HEK293 (cell line): ENCODE measurements at regions not wholly inside any gene's neighbourhood (a gene's known extent, or its start where the extent isn't known, plus 50 kb on each side); places are given as distances from the start of the nearest gene placed in this dataset.

ENCODE experiments used
- KLF9 ChIP-seq: fragments of 450-650 bp; formaldehyde crosslinking; IDR thresholded peaks from 2 replicates; pipeline ENCODE4 v1.5.1; 2016; ENCODE audit warnings: missing biosample characterization, missing genetic modification characterization, low read depth
- ZNF221 ChIP-seq: fragments of 450-650 bp; formaldehyde crosslinking; IDR thresholded peaks from 2 replicates; pipeline ENCODE4 v1.5.1; 2017; ENCODE audit warnings: missing biosample characterization, missing genetic modification characterization, borderline replicate concordance
- TF ChIP-seq, protein P1 (sequence below): fragments of 450-650 bp; formaldehyde crosslinking; IDR thresholded peaks from 2 replicates; pipeline ENCODE4 v1.5.1; 2016; ENCODE audit warnings: missing biosample characterization, missing genetic modification characterization

DNA sequence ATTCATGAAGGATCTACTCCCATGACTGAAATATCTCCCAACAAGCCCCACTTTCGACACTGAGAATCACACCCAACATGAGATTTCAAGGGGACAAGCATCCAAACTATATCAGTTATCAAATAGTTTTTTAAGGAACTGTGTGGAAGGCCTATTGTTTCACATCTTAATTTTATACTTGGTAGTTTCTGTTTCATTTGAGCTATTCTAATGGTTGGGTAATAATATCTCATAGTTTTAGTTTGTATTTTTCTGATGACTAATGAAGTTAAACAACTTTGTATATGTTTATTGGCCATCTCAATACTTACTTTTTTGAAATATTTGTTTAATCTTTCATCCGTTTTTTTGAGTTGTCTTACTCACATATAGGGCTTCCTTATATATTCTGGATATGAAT, 135.0 kb downstream of the SCG2 start:
- TF ChIP-seq ZNF221 (tag by site-specific recombination), result no peak
- TF ChIP-seq, protein P1, sequence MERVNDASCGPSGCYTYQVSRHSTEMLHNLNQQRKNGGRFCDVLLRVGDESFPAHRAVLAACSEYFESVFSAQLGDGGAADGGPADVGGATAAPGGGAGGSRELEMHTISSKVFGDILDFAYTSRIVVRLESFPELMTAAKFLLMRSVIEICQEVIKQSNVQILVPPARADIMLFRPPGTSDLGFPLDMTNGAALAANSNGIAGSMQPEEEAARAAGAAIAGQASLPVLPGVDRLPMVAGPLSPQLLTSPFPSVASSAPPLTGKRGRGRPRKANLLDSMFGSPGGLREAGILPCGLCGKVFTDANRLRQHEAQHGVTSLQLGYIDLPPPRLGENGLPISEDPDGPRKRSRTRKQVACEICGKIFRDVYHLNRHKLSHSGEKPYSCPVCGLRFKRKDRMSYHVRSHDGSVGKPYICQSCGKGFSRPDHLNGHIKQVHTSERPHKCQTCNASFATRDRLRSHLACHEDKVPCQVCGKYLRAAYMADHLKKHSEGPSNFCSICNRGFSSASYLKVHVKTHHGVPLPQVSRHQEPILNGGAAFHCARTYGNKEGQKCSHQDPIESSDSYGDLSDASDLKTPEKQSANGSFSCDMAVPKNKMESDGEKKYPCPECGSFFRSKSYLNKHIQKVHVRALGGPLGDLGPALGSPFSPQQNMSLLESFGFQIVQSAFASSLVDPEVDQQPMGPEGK (tag by site-specific recombination), result no peak
- no peak for TF ChIP-seq KLF9 (tag by site-specific recombination)
